DOHH2 (cell line): ENCODE measurements at regions not wholly inside any gene's neighbourhood (a gene's known extent, or its start where the extent isn't known, plus 50 kb on each side); places are given as distances from the start of the nearest gene placed in this dataset.

Source experiments
- CTCF ChIP-seq: fragments of 200-600 bp; sonication (generic); IDR thresholded peaks from one replicate; pipeline ENCODE4 v1.5.1; 2014; ENCODE audit warnings: antibody characterized with exemption, mild to moderate bottlenecking, low read depth, low read length; ENCODE audit not compliant: poor library complexity, severe bottlenecking
- EZH2phosphoT487 ChIP-seq: fragments of 200-600 bp; sonication (generic); IDR thresholded peaks from 2 replicates; pipeline ENCODE4 v1.6.1; 2017; ENCODE audit warnings: borderline replicate concordance, mild to moderate bottlenecking, antibody characterized with exemption, low read length, moderate library complexity, mixed read lengths

GRCh38 chr2:61664190-61664589 is 126.0 kb upstream of the XPO1 start:
- TF ChIP-seq CTCF (no peak), EZH2phosphoT487 (no peak)
